NCI-H2227 treated with DMSO at 0.1 percent for 48 hours (cell line): ENCODE measurements at regions not wholly inside any gene's neighbourhood (a gene's known extent, or its start where the extent isn't known, plus 50 kb on each side); places are given as distances from the start of the nearest gene placed in this dataset.

Source experiments
- DNase-seq: peaks from one replicate; lab custom pipeline; 2025; lab: John Stamatoyannopoulos, UW

GRCh38 chr4:153988492-153989363, 199.8 kb upstream of the SFRP2 start:
- DNase-seq, result no peak

GRCh38 chr4:153987291-153987690, 198.4 kb upstream of the SFRP2 start:
- DNase-seq, result no peak

- no peak for DNase-seq
Measured at GRCh38 chr4:153976954-153977353, 188.1 kb upstream of the SFRP2 start.

GRCh38 chr4:153974452-153974851, 185.6 kb upstream of the SFRP2 start:
- DNase-seq, result no peak

GRCh38 chr4:153973942-153974341, 185.1 kb upstream of the SFRP2 start:
- no peak for DNase-seq

GRCh38 chr4:153971899-153972298, 183.0 kb upstream of the SFRP2 start:
- no peak for DNase-seq

GRCh38 chr4:153970169-153970568, 181.3 kb upstream of the SFRP2 start:
- no peak for DNase-seq

- no peak for DNase-seq
Measured at GRCh38 chr4:153969542-153969941, 180.7 kb upstream of the SFRP2 start.

GRCh38 chr4:153966641-153967040, 177.8 kb upstream of the SFRP2 start:
- DNase-seq, result no peak

GRCh38 chr4:153963216-153963615, 174.3 kb upstream of the SFRP2 start:
- DNase-seq, result no peak

- DNase-seq, result no peak
Measured at GRCh38 chr4:153962311-153963039, 173.6 kb upstream of the SFRP2 start.

GRCh38 chr4:153955327-153955726, 166.4 kb upstream of the SFRP2 start:
- no peak for DNase-seq

GRCh38 chr4:153954654-153955053, 165.8 kb upstream of the SFRP2 start:
- DNase-seq, result no peak

- no peak for DNase-seq
Measured at GRCh38 chr4:153950100-153950979, 161.5 kb upstream of the SFRP2 start.

- no peak for DNase-seq
Measured at GRCh38 chr4:153948041-153948440, 159.2 kb upstream of the SFRP2 start.

- no peak for DNase-seq
Measured at GRCh38 chr4:153947124-153947523, 158.2 kb upstream of the SFRP2 start.

GRCh38 chr4:153945704-153946103, 156.8 kb upstream of the SFRP2 start:
- no peak for DNase-seq

- no peak for DNase-seq
Measured at GRCh38 chr4:153943738-153944415, 155.0 kb upstream of the SFRP2 start.

- no peak for DNase-seq
Measured at GRCh38 chr4:153940916-153941315, 152.0 kb upstream of the SFRP2 start.

GRCh38 chr4:153939570-153939969, 150.7 kb upstream of the SFRP2 start:
- DNase-seq, result no peak

GRCh38 chr4:153938994-153939393, 150.1 kb upstream of the SFRP2 start:
- no peak for DNase-seq

GRCh38 chr4:153937289-153937688, 148.4 kb upstream of the SFRP2 start:
- no peak for DNase-seq
